HG03432 (cell line): ENCODE measurements at regions not wholly inside any gene's neighbourhood (a gene's known extent, or its start where the extent isn't known, plus 50 kb on each side); places are given as distances from the start of the nearest gene placed in this dataset.

Source experiments
- ATAC-seq: cut with Tn5 transposase; IDR thresholded peaks from one replicate; pipeline ENCODE4 v1.9.1; 2021; ENCODE audit warnings: mild to moderate bottlenecking, moderate library complexity; ENCODE audit not compliant: unreplicated experiment

DNA sequence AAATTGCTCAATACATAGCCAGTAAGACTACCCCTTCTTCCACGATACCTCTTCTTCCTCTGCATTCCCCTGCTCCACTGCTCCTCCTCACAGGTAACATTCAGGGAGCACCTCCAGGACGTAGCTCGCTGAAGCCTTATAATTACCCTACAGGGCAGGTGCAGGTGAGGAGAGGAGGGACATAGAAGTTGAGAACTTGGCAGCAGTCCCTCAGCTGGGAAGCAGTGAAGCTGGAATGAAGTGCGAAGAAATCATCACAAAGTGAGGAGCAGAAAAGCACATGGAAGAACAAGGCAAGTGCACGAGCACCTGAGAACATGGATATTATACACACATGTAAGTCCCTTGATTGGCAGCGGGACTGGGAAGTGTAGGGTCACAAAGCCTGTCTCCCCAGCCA, 118.2 kb downstream of the HSD17B3 start:
- no peak for ATAC-seq

DNA sequence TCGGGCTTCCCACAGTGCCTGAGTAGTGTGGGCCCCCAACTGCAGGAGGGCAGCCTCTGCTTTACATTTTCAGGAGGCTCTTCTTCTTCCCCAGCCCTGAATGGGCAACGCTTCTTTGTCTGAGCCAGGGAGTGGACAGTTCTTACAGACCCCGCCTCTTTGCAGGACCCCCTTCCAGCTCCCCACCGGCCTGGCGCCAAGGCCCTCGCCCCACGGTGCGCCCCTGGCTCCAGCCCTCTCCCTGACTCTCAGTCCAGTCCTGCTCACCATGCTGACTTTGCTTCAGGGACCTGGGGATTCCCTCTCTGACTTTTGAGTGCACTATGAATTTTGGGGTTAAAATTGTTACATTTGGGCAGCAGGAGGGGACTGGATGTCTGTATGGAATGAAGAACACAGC, 123.8 kb downstream of the HSD17B3 start:
- no peak for ATAC-seq

DNA sequence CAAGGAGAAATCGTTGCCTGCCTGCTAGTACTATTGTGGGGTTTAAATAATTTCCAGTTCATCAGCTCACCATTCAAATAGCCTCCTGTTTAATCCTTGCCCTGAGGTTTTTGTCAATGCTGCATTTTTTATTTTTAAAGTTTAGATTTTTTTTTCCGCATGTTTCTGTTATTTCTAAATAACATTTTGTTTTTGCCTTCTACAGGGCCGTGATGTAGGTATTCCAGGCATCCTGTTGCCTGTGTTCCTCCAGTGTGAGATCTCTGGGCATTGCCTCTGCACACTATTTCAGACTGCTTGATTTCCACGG, 124.3 kb downstream of the HSD17B3 start:
- ATAC-seq: no peak

DNA sequence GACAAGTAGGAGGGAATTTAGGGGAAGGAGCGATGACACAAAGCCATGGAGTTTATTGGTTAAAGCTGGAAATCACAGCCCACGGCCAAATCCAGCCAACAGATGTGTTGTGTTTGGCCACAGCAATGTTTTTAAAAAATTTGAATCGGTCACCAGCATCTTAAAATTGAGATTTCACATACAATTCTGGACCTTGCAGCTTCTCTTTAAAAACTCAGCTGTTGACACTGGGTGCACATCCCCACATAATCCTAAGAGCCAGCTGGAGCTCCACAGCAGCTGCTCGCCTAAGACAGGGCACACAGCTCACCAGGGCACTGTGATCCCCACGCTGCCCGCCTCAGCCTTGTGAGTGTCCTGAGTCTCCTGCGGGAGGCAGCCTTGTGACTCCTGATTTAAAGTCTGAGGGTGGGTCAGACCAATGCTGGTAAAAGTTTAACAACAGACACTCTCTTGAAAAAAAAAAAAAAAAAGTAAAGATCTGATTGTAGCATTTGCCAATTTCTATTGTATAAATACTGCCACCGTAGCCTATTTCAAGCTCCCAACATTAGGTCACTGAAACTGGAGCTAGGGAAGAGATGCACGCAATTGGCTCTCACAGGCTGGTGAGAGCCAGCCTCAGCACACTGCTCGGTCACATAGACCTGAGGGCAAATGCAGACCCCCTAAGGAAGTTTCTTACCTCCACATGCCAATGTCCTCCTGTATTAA, 124.8 kb downstream of the HSD17B3 start:
- no peak for ATAC-seq

DNA sequence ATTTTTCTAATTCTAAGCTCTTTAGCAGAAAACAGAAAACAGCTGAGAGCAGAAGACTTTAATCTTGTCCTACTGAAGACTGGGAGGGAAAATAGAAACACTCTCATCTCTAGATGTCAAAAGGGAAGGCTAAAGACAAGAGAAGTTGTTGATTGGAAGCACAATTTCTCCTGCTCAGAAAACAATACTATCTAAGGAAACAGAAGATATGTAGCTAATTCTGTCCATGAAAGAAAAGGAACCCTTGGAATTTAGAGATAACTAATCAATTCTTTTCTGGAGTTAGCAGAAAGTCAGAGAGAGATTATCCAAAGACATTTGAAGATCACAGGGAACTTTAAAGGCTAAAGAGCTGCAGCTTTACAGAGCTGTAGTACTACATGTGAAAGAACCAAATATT, 126.2 kb downstream of the HSD17B3 start:
- no peak for ATAC-seq

DNA sequence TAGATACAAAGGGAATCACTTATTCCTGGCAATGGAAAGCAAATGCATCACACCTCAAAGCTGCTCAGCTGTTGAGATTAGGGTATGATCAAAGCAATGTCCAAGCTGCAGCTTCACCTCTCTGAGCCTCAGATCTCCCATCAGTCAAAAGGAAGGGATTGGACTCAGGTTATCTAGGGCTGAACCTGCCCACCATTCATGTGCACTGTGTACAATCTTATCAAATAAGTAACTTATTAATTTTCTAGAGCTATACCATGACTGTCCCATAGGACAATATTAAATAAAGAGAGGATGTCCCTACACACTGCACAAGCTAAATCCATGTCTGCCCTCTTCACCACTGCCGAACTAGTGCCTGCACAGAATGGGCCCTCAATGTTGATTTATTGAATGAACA, 127.0 kb downstream of the HSD17B3 start:
- ATAC-seq: no peak

DNA sequence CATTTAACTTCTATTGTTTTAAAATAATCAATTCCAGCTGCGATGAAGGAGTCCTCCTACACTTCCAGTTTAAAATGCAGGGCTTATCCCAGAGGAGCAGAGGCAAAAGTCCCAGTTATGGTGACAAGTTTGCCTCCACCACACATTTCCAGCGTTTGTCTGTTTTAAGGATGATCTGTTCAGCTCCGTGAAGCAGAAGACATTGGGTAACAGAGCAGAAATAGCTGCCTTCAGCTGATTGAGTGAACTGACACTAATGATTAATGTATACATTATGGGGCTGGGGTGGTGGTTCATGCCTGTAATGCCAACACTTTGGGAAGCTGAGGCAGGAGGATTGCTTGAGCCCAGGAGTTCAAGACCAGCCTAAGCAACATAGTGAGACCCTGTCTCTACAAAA, 127.6 kb downstream of the HSD17B3 start:
- no peak for ATAC-seq

DNA sequence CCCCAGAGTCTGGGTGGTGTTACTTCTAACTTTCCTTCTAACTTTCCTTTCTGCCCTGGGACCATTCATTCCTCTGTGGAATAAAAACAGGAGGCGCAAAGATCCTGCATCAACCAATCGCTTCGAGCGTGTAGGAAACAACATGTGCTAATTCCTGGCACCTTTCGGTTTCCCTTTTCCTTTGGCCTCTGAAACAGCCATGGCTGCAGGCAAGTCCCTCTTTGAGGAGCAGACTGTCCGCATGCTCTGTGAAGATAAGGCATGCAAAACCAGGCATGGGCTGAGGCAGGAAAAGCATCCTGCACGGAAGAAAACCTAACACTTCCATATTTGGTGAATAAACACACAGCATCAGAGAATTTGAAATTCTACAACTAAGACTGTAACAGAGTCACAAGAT, 128.3 kb downstream of the HSD17B3 start:
- no peak for ATAC-seq

DNA sequence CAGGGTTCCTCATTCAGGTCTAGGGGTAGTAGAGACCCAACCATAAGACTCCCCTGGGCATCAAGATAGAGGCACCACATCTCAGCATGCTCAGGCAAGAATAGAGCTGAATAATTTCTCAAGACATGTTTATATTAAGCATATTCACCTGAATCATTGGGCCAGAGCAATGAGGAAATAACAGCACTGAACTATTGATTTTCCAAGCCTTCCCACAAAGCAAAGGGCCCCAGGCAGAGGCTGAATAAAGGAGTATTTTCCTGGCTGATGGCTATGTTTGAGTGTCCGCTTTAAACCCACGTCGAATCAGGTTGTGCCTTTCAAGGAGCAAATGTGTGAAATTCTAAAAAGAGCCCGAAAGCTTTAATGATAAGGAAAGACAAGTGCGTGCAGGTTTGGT, 129.2 kb downstream of the HSD17B3 start:
- no peak for ATAC-seq

DNA sequence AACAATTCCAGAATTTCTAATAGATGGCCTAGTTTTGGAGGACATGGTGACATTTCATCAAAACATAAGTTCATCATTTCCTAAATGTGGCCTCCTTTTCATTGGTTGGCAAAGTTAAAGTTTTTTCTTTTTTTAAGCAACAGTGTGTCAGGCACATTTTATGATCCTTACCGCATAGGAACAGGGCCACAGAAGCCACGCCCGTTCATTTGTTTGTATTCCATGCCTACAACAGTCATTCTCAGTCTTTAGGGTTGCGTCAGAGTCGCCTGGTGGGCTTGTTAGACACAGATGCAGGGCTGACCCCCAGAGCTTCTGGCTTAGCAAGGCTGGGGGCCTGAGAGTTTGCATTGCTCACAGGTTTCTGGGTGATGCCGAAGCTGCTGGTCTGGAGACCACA, 130.2 kb downstream of the HSD17B3 start:
- no peak for ATAC-seq

DNA sequence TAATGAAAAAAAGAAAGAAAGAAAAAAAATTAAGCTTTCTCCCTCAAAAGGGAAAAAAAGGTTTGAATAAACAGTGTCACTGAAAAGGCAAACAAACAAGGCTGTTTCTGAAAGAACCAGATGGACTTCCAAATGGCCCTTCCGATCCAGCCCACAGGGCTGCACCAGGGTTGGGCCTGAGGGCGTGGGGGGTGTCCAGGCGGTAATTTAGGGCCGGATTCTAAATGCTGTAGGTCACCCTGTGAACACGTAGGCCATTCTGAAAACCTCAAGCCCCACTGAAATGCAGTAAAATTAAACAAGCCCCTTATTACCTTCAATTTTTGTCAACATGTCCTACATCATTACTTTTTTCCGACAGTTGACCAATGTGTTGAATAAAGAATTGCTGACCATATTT, 132.1 kb downstream of the HSD17B3 start:
- ATAC-seq: no peak

DNA sequence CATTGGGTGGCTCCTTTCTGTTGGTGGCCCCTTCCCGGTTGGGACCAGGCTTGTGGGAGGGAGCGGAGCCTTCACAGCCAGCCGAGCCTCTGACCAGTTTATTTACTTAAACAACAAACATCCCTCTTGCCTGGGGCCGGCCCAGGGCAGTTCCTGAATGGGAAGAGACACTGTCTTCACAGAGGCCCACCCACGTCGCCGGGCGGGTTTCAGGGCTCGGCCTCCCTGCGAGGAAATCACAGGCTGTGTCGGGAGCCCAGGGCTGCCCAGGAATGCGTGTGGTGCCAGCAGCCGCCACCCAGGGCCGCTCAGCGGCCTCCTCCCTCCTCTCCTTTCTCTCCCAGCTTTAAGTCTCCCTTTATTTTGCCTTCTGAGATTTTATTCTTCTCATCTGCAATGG, 132.5 kb downstream of the HSD17B3 start:
- no peak for ATAC-seq

DNA sequence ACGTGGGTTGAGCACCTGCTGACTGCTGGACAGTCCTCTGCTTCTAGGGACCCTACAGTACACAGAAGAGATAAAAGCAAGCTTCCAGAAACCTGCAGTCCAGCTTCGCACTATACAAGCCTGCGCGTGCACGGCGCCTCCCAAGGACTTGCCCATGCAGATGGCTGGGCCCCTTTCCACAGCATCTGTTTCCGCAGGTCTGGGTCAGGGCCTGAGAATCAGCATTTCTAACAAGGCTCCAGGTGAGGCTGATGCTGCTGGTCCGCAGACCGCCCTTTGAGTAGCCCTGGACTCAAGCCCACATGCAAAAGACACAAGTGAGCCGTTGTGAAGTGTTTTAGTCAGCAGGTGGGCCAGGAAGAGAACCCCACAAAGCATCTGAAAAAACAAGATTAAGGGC, 133.1 kb downstream of the HSD17B3 start:
- no peak for ATAC-seq

DNA sequence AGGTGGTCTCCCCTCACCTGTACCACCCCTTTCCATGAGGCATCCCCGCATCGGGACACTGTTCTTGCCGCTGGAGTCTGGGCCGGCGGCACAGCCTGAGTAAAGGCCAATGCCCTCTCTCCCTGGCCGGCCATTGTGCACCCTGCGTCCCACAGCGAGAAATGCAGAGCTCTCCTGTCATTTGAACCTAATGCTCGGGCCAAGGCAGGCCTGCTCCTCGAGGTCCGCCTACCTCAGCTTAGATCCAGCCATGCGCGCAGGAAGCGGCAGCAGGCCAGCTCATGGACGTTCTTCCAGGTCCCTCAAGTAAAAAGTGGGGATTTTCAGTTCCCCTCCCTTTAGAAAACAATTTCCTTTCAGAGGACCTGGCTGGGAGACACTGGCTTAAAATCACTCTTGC, 135.0 kb downstream of the HSD17B3 start:
- no peak for ATAC-seq

DNA sequence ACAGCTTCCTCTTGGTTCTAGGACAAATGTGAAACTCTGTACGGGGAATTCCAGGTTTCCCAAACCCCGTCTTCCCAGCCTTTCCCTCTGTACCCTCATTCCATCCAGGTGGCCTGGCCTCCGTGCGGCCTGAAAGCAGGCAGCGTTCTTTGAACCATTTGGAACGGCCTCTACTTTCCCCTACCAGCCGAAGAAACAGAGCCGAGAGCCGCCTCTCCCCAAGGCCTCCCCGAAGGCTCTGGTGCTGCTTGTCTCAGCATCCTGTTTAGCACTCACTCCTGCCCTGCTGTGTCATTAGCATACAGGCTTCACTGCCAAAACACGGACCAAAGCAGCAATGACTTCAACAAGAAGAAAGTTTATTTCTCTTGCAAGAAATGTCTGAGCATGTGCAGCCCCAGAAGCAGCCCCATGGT, 137.7 kb downstream of the HSD17B3 start:
- ATAC-seq: no peak

DNA sequence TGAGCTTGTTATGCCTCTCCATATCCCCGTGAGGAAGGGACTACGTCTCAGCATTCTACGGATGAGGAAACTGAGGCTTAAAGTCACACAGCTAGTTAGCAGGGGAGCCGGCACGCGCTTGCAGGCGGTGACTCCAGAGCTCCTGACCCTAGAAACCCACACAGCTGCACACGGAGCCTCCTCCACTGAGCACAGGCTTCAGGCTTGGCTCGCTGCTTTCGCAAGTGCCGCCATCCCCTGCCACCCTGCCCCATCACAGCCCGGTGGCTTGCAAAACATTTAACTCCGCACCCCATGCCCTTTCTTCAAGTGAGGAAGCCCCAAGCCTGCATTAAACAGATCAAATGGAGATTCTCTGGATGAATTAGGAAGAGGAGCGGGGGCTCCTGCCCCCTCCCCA, 138.3 kb downstream of the HSD17B3 start:
- no peak for ATAC-seq

DNA sequence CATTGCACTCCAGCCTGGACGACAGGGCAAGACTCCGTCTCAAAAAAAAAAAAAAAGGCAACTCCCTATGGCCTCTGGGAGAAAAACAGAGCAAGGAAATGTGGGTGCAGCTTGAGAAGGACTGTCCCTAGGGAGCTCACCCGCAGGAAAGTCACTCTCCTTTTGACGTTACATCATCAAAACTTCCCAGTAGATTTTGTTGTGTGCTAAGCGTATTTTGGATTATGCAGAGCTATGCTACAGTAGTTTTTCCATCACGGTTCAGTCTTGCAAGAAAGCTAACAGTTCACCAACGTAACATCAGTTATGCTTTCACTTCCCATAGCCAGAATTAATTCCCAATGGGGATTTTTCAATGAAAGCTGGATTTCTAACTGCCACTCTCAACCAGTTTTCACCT, 138.8 kb downstream of the HSD17B3 start:
- no peak for ATAC-seq

DNA sequence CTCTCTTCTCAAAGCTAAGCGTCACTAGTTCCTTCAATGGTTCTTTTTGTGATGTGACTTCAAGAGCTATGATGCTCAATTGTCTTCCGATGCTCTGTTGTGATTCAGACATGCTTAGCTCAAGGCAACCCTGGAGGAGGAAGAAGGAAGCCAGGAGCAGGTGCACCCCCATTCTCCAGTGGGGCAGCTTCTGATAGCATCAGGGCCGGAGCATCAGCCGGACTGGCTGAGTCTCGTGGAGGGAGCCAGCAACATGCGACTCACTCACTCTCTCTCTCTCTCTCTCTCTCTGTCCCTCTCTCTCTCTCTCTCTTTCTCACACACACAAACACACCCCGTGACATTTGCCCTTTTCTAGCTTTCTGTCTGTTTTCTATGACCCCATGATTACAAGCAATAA, 140.2 kb downstream of the HSD17B3 start:
- ATAC-seq: no peak

DNA sequence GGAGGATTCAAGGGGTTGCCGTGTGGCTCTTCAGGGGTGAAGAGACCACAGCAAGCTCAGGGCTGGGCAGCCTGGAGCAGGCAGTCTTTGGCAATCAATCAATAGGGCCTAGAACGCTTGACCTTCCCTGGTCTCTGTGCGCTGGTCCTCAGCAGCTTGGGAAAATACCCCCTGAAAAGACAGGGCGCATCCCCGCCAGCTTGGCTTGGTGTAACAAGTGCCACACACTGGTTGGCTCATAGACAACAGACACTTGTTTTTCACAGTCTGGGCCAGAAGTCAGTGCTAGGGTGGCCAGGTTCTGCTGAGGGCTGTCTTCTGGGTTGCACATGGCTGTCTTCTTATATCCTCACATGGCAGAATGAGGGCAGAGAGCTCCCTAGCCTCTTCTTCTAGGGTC, 141.1 kb downstream of the HSD17B3 start:
- ATAC-seq: no peak

DNA sequence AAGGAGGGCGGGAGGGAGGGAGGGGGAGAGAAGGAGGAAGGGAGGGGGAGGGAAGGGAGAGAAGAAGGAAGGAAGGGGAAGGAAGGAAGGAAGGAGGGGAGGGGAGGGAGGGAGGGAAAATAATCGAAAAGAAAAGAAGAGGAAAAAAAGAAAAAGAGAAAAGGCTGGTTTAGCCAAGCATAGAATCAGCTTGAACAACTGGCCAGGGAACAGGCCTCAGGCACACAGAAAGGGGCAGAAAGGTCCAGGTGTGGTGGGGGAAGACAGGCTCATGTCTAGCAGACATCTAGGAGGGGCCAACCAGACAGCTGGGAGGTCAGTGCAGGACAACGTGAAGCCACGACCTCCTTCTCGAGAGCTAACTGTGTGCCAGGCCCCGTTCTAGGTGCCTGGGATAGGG, 141.8 kb downstream of the HSD17B3 start:
- ATAC-seq: no peak

DNA sequence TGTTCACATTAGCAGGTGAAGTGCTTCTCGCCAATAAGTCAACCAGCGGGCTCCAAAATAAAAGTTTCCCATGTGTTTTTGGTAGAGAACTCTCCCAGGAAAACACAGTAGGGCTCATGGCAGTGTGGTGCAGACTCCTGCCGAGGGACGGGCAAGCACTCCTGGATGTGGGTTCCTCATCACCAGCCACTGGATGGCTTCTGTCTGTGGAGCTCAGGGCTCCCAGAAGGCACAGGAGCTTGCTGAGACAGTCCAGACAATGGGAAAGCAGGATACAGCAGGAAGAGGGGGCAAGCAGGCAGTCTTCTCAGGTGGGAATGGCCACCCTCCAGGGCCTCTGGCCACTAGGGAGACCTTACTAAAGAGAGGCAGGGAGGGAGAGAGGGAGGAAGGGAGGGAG, 142.4 kb downstream of the HSD17B3 start:
- no peak for ATAC-seq

DNA sequence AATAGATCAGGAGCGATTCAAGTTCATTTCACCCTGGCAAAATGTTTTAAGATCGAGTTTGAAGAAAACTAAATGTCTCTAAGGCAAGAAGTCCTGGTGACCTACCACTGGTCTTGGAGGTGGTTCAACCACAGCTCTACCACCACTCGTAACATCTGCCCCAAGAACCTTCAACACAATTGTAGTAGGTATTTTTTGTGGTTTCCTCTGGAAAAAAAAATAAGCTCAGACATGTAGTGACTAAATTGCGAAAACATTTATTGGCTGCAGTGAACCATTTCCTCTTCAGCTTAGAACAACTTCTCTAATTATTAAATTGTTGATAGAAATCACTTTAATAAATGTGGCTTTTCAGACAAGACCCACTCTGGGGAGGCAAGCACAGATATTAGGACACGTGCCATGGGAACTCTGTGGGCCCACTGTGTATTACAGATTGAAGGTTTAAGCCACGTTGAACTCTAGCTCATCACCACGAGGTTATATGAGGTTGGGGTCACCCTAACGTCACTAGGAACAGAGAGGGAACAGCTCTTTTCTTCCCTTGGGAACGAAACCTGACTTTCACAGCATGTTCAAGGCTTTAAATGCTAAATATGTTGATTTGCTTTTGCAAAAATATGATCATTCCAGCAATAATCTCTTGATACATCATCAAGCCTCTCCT, 142.9 kb downstream of the HSD17B3 start:
- no peak for ATAC-seq

DNA sequence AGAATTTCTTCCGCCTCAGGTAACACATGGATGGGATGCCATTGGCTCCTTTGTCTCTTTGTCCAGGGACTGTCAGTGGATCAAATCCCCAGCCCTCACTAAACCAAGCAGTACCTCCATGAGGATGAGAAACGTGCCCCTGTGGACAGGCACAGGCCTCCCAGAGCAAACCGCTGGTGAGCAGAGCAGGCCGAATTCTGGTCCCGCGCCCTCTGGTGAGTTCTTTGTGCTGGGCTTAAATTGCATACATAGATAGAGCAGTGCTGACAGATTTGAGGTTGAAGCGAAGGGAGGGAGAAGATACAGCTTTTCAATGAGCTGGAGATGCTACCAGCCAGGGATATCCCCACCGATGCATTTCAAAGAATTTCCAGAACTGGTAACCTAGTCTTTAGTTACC, 143.8 kb downstream of the HSD17B3 start:
- no peak for ATAC-seq
